Activated CD8-positive, alpha-beta memory T cell treated with anti-CD3 and anti-CD28 coated beads, Interleukin-2, amount 50 U/mL, for 1 hour (primary cell): ENCODE measurements at regions not wholly inside any gene's neighbourhood (a gene's known extent, or its start where the extent isn't known, plus 50 kb on each side); places are given as distances from the start of the nearest gene placed in this dataset.
"Not testable (repeated sequence)": the region's sequence is repeated elsewhere in the genome, so short reads cannot be mapped to it uniquely, and the experiment has no call there.

Source experiments
- DNase-seq: peaks from one replicate; pipeline ENCODE4 v3.0.0-alpha.2; 2020; ENCODE audit errors: extremely low read depth

DNA sequence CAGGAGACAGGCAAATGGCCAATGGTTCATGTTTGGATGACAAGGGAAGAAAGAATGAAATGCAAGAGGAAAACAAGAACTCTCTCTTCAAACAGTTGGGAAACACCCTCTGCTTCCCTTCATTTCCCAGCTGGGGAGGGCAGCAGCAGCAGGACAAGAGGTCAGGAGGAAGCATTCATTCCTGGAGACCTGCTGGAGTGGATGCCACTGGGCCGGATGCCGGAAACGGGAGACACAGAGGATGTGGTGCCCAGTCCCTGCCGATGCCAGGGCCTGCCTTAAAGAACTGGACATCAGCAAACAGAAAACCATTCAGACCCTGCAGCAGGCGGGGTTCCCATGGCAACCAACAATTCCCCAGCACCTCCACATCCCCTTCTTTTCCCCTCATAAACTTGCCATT, 102.3 kb upstream of the ZNF648 start:
- no peak for DNase-seq

DNA sequence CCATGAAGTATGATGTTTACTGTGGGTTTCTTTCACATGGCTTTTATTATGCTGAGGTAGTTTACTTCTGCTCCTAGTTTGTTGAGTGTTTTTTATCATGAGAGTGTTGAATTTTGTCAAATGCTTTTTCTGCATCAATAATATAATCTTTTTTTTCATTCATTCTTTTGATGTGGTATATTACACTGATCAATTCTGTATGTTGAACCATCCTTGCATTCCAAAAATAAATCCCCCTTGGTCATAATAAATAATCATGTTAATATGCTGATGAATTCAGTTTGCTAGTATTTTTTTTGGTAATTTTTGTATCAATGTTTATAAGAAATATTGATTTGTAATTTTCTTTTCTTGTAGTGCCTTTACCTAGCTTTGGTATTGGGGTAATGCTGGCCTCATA, 97.9 kb upstream of the ZNF648 start:
- DNase-seq = no peak

DNA sequence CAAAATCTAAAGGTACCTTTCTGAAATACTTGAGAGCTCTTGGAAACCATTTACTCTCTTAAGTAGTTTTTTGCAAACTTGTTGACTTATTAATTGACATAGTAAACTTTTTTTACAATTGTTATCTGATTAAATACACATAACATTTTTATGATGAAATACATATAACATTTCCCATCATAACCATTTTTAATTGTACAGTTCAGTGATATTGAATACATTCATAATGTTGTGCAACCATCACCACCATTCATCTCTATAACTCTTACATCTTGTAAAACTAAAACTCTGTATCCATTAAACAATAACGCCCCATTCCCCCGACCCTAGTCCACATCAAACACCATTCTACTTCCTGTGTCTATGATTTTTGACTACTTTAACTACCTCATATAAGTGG, 95.7 kb upstream of the ZNF648 start:
- no peak for DNase-seq

DNA sequence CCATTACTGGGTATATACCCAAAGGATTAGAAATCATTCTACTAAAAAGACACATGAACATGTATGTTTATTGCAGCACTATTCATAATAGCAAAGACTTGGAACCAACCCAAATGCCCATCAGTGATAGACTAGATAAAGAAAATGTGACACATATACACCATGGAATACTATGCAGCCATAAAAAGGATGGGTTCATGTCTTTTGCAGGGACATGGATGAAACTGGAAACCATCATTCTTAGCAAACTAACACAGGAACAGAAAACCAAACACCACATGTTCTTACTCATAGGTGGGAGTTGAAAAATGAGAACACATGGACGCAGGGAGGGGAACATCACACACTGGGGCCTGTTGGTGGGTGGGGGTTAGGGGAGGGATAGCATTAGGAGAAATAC, 92.9 kb upstream of the ZNF648 start:
- not testable (repeated sequence) for DNase-seq

DNA sequence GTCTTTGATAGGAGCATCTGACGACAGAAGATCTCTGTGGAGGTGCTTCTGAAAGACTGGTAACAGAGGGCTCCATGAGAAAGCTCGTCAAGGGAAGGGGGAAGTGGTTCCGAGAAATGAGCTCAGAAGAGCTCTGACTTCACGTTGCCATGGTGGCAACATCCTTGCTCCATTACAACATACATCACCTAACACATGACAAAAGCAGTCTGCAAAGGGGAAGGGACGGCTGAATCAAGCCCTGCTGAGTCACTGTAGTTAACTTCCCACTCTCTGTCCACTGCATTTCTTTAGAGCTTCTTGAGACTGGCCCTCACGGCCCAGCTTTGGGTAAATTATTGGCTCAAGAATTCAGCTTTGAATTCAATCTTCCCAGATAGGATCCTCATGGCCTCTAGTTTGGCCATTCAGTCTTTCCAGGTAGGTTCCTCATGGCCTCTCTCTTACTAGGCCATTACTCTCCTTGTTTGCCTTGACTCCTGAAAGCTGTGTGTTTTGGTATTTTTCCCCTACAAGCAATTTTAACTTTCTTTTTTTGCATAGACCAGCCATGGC, 88.0 kb upstream of the ZNF648 start:
- no peak for DNase-seq

DNA sequence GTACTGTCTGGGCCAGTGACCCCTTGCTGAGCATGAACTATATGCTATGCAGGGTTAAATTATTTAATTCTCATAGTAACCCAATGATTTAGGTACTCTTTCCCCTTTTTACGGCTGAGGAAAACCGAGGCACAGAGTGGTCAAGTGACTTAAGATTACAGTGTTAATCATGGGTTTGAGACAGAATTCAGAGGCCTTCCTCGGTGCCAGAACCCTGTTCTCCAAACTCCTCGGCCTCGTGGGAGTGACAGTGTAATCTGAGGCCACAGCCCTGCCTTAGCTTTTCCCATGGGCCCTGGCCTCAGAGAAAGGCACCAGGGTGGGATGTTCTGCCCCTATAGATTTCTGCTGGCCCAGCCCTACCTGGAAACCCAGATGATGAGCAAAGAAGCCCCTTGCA, 86.4 kb upstream of the ZNF648 start:
- no peak for DNase-seq

DNA sequence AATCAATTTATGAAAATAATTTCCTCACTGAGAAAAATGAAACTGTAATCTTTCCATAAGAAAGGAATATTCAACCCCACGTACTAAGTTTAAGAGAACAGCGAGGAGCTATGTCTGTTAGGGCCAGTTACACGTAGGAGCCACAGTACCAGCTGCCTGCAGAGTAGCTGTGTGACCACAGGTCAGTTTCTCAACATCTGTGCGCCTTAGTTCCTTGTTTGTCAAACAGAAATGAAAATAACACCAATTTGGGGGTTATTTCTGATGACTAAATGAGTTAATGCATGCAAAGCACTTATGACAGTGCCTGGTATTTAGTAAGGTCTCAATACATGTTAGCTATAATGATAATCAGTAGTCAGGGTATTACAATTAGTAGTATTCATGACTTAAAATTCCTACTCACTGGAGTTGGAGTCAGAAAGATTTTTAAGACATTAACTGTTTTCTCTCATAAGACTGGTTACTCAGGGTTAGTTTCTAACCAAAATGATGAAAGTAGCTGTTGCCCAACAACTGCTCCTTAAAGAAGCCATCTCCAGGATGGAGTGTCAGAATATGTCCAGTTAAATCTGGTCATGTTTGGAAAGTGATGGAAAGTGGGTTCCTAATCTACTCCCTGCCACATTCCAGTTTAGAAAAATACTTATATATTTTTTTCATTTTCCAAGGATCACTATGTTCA, 85.8 kb upstream of the ZNF648 start:
- no peak for DNase-seq

DNA sequence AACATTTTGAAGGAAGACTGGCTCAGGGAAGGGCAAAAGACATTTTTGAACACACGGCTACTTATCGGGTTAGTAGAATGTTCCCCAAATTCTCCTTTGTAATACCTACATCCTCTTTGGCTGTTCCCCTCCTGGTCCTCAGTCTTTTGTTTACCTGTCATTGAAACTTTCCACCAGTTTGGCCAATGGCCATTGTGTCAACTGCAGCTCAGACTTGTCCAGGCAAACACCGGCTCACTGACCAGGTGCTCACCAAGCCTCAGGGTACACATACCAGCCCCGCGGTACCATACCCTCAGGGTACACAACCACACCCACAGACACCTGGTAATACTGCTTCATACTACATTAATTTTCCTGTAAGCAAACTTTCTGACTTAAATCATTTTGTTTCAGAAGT, 84.8 kb upstream of the ZNF648 start:
- DNase-seq = no peak

DNA sequence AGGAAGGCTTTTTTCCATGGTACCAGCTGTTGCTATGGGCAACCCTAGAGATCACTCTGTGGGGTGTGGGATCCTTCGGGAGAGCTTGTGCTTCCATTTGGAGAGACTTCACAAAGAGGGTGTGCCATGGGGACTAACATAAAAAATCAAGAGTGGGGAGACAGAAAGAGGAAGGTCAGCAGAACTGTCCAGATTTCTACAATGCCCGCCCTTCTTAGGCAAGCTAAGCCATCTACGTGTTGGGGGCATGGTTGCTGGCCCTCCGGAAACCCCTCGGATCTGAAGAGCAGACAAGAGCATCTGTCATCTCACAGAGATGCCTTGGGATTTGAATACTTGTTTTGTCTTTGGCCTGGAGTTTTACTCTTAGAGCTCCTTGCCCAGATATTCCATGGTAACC, 83.9 kb upstream of the ZNF648 start:
- no peak for DNase-seq

DNA sequence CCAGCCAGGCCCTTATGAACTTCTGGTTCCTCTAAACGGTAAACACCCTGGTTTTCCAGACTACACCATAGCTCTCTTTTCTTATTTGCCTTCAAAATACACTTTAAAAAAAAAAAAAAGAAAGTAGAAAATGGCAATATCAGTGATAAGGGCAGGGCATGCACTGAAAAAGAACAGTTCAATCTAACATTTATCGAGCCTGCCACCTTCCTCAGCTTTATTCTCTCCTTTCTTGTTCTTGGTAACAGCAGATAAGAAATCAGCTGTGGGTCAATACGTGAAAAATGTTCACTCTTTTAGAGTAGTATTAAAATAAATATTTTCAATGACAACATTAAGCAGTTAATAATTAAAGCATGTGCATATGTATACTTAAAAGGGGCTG, 83.1 kb upstream of the ZNF648 start:
- DNase-seq = no peak

DNA sequence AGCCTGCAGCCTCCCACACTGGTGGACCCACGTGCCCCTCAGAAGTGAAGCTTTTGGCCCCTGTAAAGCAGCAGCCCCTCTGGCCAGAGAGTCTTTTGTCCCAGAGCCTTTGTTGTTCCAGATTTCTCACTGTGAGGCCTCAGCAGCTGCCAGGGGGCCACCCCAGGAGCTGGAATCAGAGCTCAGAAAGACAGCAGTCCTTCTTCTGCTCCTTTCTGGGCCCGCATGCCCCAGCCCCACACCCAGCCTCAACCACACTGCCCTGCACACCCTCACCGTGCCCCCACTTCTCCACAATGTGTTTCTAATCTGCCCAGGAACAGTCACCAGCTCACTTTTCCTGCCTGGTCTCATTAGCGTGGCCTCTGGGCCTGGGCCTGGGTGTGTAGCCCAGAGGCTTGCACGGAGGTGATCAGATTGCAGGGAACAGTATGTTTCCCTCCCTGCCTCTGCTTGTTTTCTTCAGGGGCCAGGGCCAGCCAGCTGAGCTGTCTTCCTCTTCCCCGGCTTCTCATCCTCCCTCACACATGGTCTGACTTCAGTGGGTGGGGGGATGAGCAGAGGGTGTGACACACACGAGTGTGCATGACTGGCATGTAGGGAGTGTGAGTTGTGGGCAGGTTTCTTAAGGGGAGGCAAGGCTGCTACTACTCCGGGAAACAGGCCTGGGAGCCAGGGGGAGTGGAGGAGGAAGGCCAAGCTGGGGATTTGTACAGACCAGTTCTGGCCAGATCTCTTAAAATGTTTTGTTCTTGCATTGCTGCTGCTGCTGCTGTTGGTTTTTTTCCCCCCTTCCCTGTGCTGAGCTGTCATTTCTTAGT, 82.5 kb upstream of the ZNF648 start:
- DNase-seq = no peak

DNA sequence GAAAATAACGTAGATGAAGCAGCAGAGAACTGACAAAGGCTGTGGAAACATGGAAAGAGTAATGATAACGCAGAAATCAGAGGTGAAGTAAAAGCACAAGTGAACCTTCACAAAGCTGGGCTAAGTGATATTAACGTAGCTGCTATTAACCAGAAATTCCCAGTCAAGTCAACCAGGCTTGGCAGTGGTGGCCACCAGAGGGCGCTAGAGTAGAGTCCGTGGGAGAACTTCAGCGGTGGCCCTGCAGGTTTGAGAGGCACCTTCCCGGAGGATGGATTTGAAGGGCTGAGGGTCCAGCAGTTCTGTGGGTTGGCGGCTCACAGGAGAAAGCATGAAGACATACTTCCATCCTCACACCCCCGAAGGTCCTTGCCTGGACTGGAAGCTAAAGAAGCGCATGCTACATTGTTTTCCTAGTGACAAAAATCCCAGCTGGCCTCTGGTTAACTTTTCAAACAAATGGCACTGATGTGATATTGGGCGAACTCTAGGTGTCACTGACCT, 81.7 kb upstream of the ZNF648 start:
- DNase-seq = peak; percentile 75

DNA sequence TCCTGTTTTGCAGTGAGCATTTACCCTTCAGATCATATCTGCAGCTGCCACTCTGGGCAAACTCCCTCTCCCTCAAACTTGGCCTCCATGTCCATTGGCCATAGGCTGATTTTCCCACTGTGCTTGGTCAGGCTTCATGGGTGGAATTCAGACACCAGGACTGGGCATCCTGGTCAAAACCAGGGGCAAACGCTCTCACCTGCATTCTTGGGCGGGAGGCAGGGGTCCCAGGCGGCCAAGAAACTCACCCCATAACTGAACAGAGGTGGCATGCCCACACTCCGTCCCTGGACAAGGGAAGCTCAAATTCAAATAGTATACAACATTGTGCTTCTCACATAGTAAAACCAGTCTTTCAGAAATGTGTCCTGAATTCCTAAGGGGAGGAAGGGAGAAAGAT, 81.1 kb upstream of the ZNF648 start:
- DNase-seq = no peak

DNA sequence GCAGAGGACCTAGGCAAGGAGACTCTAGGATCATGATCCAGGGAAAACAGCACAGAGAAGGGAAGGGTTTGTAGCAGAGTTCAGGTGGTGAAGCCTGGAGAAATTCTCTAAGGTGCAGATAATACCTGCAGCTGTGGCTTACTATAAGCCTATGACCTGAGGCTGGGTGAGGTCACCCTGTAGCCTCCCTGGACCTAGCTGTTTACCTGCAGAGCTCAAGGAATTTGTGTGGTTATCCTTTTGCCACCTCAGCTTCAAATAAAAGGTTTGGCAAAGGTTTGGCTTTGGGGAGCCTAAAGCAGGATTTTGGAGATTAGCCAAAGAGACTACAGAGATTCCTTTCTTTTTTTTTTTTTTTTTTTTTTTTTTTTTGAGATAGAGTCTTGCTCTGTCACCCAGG, 79.5 kb upstream of the ZNF648 start:
- DNase-seq = no peak

DNA sequence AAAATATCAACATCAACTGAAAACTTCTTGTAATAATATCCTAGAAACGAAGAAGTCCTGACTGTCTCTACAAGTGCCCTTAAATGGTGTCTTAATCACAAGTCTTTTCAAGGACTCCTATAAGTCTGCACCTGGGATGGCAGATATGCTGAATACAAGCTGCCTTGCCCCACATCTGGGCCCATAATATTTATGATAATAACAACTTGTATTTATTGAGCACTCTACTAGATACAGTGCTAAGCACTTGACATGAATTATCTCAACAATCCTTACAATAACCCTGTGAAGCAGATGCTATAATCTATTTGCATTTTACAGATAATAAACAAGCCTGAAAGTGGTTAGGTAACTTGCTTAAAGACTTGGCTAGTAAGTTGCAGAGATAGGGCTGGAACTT, 78.0 kb upstream of the ZNF648 start:
- DNase-seq = no peak

DNA sequence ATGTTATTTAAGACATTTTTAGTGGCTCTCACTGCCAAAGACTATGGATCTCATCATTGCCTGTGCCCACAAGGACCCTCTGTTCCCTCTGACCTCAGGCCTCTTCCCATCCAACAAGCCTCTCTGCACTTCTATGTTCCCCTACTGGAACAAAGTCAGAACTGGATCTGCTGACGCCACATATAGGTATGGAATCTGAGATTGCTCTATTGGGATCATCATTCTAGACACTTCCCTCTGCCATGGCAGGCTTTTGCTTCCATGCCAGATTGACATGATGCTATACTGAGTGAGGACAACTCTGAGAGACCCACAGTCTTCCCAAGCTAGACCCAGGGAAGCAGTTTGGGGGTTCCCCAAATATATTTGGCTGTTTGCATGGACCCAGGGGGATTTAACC, 76.0 kb upstream of the ZNF648 start:
- DNase-seq = no peak

DNA sequence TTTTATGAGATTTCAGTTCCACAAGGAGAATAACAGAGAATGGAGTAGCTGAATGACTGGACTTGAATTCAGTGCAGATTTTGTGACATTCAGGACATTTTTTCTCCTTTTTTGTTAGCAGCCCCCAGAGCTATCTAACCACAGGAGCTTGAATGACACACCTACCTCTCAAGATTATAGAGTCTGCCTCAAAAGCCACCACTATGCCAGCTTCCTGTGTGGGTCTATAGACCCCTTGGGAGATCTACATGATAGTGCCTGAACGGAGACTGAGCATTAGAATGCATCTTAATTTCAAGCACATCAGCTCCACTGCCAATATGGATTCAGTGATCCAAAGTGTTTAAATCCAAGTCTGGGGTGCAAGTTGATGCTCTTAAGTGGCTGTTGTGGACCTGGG, 74.4 kb upstream of the ZNF648 start:
- DNase-seq = no peak

DNA sequence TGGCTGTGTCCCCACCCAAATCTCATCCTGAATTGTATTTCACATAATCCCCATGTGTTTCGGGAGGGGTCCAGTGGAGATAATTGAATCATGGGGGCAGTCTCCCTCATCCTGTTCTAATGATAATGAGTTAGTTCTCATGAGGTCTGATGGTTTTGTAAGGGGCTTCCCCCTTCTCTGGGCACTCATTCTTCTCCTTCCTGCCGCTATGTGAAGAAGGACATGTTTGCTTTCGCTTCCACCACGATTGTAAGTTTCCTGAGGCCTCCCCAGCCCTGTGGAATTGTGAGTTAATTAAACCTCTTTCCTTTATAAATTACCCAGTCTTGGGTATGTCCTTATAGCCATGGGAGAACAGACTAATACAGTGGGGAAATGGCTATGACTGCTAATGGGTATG, 72.7 kb upstream of the ZNF648 start:
- no peak for DNase-seq

DNA sequence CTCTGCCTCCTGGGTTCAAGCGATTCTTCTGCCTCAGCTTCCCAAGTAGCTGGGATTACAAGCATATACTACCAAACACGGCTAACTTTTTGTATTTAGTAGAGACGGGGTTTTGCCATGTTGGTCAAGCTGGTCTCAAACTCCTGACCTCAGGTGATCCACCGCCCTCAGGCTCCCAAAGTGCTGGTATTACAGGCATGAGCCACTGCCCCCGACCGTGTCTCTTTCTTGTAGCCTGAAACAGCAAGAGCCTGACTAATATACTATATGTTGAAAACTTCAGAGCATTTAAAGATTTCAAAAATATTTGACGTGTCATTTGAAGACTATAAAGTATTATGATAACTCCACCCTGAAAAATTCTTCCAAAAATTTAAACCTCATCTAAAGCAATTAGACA, 71.7 kb upstream of the ZNF648 start:
- DNase-seq = no peak

DNA sequence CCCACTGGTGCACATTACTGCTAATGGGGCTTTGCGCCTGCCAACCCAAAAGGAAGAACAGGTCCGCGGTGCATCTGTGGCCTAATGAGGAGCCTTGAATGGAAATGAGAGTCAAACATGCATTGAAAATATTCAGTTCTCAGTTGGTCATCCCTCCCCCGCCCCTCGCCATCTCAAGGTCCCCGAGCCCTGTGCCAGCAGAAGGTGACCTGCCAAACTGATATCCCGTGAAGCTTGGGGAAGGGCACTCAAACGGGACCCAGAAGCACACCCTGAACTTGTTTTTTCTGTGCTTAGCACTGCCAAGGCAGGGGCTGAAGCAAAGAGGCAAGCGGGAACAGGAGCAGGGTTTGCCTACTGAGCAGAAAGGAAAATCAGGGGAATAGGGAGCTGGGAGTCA, 67.9 kb upstream of the ZNF648 start:
- no peak for DNase-seq

DNA sequence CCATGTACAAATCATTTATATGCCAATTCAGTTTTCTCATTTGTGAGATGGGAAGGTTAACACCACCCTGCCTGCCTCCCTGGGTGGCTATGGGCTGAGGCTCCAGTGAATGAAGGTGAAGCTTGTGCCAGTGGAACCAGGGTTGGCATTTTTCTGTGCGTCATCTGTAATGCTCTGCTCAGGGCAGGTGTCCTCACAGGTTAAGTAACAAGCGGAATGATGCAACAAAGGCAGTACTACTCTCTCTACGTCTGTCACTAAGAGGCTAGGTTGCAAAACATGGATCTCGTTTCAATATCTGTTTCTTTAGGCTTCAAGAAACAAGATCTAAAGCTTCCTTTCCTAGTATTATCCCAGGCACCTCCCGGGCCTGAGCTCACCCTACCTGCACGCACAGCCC, 67.0 kb upstream of the ZNF648 start:
- DNase-seq = no peak

DNA sequence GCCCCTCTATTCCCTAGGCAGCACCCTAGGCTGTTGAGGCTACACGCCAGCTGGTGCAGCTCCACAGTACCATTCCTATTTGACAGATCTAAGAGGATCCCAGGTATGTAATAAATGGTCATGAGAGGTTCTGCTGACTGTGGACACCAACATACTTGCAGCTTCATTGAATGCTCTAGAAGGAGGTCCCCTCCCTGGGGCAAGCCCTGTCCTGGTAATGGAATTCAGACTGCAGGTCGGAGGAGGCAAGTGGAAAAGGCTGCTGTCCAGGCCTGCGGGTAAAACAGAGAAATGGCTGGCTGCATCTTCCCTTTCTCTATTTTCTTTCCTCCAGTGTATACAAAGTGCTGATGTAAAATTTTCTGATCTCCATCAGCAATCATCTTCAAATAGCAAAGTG, 66.1 kb upstream of the ZNF648 start:
- no peak for DNase-seq

DNA sequence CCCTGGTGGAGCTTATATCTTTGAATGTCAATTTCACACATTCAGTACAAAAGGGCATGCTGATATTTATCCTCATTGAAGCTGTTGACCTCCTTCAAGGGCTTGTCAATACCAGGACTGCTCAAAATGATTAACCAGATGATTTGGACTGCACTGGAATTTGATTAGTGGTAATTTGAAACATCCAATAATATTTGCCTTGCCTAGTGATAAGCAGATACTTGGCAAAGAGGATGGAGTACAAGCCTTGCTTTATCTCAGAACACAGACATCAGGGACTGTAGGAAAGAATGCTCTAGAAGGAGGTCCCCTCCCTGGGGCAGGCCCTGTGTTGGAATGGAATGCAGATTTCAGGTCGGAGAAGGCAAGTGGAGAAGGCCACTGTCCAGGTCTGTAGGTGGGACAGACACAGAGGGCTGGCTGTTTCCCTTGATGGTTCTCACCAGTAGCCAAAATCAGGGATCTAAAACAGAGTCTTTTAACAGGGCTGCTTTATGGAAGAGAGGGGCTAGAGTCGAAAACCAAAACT, 64.8 kb upstream of the ZNF648 start:
- DNase-seq = no peak
